NCI-H748 (cell line): ENCODE measurements at regions not wholly inside any gene's neighbourhood (a gene's known extent, or its start where the extent isn't known, plus 50 kb on each side); places are given as distances from the start of the nearest gene placed in this dataset.
A peak's percentile ranks its signal among the peaks of the same experiment; 100 is the strongest.

ENCODE experiments used
- DNase-seq: peaks from one replicate; lab custom pipeline; 2025; ENCODE audit not compliant: unreplicated experiment; lab: John Stamatoyannopoulos, UW

DNA sequence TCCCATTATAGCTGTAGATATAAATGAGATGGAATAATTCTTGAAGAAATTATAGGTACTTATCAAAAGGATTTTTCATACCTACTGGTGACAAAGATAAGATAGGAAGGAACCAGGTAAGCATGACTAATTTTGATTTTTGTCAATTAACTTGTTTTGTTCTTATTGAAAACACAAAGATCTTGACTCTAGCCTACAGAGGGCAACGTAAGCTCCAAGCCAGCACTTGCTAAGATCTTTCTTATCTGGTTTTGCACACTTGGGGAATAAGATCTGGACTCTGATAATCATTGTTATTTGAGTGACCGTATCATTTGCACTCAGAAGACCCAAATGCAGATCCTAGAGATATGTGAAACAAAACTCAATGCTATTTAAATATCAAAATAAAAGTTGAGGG, 223.4 kb downstream of the VEGFC start:
- DNase-seq: peak; percentile 28

GRCh38 chr4:176571206-176571605, 221.5 kb downstream of the VEGFC start:
- no peak for DNase-seq

- DNase-seq: no peak
These were observed 217.5 kb downstream of the VEGFC start for GRCh38 chr4:176575141-176575730.

DNA sequence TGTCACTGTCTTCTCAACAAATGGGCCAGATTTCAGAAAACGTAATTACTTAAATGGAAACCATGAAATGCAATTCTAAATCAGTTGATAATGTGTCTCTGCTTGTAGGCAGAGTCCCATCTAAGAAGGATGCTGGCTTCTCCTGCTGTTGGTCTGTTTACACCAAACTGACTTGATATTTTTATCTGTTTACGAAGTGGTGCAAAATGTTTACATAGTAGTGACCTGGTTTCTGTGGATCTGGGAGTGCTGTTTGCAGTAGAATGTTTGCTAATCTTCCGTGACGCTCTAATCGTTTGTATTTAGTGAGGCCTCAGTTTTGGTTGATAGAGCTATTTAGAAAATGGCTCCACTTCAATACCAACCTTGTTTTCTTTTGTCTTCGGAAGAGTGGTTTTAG, 213.5 kb downstream of the VEGFC start:
- peak; percentile 93 for DNase-seq

DNA sequence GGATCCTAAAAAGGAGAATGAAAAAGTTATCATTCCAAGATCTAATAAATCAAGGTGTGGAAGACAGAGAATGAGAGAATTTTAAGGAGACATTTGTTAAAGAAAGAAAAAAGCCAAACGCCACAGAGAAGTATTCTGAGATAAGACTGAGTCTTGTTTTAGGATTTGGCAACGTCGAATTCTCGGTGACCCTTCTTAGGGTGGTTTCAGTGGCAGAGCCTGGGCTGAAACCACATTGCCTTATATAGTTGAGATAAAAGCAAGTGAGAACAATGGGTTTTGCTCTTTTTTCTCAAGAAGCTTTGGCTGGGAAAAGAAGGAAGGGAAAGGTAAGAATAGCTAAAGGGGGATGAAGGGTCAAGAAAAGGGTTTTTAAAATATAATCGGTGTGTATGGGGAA, 209.4 kb downstream of the VEGFC start:
- no peak for DNase-seq

GRCh38 chr4:176584031-176584606, 208.6 kb downstream of the VEGFC start:
- no peak for DNase-seq

DNA sequence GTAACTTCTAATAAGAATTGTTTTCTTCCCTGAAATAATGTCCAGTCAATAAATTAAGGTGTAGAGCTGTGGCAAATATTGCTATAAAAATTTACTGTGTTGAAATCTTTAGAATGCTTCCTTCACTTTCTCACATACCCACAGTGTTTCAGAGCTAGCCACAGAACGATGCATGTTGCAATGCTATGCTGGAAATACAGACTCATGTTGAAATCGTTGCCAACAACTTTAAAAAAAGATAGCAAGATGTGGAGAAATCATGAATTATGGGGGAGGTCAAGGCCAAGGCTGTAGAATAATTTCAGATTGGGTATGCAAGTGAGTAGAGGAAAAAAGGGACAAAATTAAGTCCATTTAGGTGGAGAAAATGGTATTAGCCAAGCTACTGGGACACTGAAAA, 204.8 kb downstream of the VEGFC start:
- no peak for DNase-seq

- DNase-seq: no peak
These were observed 204.3 kb downstream of the VEGFC start for GRCh38 chr4:176588436-176588835.

DNA sequence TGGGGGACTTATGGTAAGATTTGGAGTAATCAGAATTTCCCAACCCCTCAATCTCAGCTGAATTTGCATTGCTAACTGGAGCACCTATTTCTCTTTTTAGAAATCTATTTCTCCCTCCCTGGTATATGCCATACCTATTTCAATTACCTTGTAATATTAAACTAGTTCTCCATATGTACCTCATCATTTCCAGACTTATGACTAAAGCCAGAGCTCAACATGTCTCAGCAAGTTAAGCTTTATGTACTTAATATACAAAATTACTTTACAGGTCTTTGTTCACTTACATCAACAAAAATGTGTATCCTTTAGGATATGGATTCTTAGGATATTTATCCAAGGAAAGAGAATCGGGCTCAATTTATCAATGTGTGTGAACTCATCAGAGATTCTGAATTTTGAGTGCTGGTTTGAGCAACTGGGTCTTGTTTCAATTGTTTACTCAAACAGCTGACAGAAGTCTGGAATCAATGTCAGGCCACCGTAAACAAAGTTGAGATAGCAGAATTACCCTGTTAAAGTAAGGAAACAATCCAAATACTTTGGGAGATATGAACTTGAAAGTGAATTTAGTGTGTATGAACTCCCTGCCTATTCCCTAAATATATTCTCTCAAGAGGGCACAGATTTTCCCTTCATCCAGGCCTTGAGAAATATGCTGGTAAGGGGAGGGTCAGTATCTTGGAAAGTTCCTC, 199.6 kb downstream of the VEGFC start:
- DNase-seq: no peak

DNA sequence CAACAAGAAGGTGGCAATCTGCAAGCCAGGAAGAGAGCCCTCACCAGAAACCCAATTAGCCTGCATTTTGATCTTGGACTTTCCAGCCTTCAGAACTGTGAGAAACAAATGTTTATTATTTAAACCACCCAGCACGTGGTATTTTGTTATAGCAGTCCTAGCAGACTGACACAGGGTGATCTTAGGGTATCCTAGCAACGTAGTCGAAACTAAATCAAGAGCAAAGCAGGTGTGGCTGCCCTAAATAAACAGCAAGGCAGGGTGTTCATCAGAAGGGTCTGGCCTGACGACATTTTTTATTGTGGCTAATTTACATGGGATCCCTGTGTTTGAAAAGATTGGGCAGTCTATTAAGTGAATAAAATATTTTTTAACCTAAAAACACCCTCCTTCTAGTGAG, 198.8 kb downstream of the VEGFC start:
- DNase-seq: peak; percentile 94

- DNase-seq: no peak
These were observed 197.5 kb downstream of the VEGFC start for GRCh38 chr4:176595257-176595656.

- DNase-seq: no peak
These were observed 191.6 kb downstream of the VEGFC start for GRCh38 chr4:176601124-176601523.

DNA sequence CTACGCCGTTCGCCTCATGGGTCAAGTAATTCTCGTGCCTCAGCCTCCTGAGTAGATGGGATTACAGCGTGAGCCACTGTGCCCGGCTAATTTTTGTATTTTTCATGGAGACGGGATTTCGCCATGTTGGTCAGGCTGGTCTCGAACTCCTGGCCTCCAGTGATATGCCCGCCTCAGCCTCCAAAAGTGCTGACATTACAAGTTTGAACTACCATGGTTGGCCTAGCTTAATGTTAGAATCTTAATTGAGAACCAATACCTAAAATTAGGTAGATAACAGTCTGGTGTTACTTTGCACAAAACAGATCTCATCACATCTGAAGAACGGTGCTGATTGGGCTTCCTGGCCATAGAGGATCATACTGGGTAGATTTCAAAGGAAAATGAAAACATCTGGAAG, 184.9 kb downstream of the VEGFC start:
- DNase-seq: no peak

GRCh38 chr4:176608346-176608745, 184.4 kb downstream of the VEGFC start:
- no peak for DNase-seq

GRCh38 chr4:176610594-176610993, 182.1 kb downstream of the VEGFC start:
- no peak for DNase-seq

GRCh38 chr4:176611381-176611780, 181.3 kb downstream of the VEGFC start:
- DNase-seq: no peak

GRCh38 chr4:176611951-176612350, 180.8 kb downstream of the VEGFC start:
- DNase-seq: no peak

- DNase-seq: peak; percentile 58
These were observed 177.9 kb downstream of the VEGFC start for GRCh38 chr4:176614793-176615192.

DNA sequence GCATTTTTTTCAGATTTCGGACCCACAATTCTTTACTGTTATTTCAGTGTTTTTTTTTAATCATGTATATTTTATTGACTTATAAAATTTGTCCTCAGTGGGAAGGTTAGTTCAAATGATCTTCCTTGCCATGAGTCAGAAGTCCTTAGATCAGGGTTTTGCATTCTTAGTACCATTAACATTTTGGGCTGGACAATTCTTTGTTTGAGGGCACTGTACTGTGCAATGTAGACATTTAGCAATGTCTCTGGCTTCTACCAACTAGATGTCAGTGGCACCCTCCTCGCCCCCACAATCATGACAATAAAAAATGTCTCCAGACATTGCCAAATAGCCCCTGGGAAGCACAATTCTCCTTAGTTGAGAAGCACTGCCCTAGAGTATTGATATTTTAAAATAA, 176.6 kb downstream of the VEGFC start:
- no peak for DNase-seq

DNA sequence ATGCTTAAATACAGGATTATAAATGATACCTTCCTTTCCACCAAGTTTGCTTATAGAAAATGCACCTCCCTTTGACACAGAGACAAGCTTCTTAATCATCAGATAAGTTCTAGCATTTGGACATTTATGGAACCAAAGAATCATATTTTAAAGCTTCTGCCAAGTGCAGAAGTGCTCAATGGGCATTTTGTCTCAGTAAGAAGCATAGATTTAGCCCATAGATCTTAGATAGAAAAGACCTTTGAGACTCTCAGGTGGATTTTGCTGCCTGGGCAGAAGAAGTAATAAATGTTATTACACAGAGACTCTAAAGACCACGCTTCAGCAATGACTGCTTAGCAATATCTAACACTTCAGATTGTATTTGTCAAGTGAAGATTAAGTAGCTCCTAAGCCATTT, 174.6 kb downstream of the VEGFC start:
- no peak for DNase-seq

- DNase-seq: no peak
These were observed 173.3 kb downstream of the VEGFC start for GRCh38 chr4:176619430-176619829.

DNA sequence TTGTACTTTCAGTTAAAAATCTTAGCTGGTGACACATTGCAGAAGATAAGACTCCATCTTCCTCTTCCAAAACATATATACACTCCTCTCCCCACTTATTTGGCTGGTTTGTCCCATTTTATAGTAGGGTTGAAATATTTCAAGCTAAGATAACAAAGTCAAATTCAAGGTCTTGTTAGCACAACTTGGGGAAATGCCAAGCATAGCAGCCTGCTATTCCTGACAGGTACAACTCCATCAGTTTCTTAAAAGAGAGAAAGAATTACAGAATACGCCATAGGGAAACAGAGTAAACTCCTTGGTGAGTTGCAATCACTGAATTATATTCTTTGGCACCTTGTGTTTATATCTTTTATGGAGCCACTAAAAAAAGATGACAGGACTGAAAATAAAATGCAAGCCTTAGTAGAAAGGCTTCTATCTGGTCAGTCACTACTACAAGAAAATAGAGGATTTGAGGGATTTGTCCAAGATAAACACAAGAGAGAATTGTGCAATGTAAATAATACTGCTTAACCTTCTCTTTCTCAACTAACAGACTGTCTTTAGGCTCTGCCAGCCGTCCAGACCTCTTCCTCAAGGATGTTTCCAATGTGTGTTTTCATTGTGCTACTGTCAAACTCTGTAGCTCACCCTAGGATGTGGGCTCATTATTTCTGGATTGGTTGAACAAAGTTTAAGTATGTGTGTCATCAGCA, 170.3 kb downstream of the VEGFC start:
- no peak for DNase-seq
